C4-2B (cell line): ENCODE measurements at regions not wholly inside any gene's neighbourhood (a gene's known extent, or its start where the extent isn't known, plus 50 kb on each side); places are given as distances from the start of the nearest gene placed in this dataset.

Source experiments
- ZFX ChIP-seq: fragments of 450-650 bp; IDR thresholded peaks from 2 replicates; pipeline ENCODE4 v1.6.1; 2017
- TF ChIP-seq, protein P1 (sequence below): fragments of 450-650 bp; conservative IDR thresholded peaks from 2 replicates; pipeline ENCODE4 v1.5.1; 2017; ENCODE audit warnings: mild to moderate bottlenecking

DNA sequence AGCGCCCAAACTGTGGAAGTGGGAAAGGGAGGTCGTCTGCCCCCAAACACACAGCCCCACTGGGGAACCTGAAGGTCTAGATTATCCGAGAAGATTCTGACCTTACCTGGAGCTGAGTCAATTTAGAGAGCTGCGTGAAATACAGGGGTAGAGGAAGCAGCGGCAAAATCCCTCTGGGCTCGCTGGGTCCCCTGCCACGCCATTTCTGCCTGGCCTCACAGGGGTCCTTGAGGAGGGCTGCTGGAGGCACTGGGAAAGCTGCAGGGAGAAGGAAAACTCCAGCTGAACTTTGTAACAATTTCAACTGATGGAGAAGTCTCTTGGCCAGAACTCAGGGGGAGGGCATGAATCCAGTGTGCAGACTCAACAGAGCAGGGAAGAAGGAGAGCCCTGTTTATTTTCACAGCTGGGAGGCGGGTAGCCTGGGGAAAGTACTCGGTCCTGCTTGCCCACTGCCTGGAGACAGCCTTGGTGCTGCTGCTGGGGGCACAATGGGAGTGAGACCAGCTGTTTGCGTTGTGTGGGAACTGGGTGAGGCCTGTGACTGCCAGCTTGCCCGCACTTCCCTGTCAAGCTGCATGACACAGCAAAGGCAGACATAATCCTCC is 93.2 kb upstream of the MAPK10 start:
- TF ChIP-seq, protein P1, sequence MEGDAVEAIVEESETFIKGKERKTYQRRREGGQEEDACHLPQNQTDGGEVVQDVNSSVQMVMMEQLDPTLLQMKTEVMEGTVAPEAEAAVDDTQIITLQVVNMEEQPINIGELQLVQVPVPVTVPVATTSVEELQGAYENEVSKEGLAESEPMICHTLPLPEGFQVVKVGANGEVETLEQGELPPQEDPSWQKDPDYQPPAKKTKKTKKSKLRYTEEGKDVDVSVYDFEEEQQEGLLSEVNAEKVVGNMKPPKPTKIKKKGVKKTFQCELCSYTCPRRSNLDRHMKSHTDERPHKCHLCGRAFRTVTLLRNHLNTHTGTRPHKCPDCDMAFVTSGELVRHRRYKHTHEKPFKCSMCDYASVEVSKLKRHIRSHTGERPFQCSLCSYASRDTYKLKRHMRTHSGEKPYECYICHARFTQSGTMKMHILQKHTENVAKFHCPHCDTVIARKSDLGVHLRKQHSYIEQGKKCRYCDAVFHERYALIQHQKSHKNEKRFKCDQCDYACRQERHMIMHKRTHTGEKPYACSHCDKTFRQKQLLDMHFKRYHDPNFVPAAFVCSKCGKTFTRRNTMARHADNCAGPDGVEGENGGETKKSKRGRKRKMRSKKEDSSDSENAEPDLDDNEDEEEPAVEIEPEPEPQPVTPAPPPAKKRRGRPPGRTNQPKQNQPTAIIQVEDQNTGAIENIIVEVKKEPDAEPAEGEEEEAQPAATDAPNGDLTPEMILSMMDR = no peak
- no peak for TF ChIP-seq ZFX
